ENCODE measurements at regions not wholly inside any gene's neighbourhood (a gene's known extent, or its start where the extent isn't known, plus 50 kb on each side); places are given as distances from the start of the nearest gene placed in this dataset.

DNA sequence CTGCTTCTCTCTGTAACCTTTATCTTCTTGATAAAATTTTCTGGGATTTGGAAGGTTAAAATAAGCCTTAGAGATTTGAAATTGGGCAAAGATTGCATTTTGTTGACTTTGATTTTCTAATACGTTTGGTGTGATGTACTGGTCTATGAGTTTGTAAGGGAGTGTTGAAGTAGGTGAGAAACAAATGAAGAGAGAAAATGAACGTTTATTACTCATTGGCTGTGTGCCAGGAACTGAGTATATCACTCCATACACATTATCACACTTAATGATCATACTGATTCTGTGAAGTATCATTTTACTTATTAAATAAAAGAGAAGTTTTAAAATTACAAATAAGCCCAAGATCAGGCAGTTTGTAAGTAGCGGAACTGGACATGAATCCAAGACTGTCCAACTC is 795.1 kb upstream of the ZEB2 start:
- no peak for DNase-seq (ENCODE audit: low read depth)
- no peak overlapping the region for H3K4me3 ChIP-seq (ENCODE audit: low read length)
- TF ChIP-seq, protein P1, sequence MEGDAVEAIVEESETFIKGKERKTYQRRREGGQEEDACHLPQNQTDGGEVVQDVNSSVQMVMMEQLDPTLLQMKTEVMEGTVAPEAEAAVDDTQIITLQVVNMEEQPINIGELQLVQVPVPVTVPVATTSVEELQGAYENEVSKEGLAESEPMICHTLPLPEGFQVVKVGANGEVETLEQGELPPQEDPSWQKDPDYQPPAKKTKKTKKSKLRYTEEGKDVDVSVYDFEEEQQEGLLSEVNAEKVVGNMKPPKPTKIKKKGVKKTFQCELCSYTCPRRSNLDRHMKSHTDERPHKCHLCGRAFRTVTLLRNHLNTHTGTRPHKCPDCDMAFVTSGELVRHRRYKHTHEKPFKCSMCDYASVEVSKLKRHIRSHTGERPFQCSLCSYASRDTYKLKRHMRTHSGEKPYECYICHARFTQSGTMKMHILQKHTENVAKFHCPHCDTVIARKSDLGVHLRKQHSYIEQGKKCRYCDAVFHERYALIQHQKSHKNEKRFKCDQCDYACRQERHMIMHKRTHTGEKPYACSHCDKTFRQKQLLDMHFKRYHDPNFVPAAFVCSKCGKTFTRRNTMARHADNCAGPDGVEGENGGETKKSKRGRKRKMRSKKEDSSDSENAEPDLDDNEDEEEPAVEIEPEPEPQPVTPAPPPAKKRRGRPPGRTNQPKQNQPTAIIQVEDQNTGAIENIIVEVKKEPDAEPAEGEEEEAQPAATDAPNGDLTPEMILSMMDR (conservative IDR thresholded peaks at IDR 0.05; ENCODE audit: low read depth, low read length): no peak

DNA sequence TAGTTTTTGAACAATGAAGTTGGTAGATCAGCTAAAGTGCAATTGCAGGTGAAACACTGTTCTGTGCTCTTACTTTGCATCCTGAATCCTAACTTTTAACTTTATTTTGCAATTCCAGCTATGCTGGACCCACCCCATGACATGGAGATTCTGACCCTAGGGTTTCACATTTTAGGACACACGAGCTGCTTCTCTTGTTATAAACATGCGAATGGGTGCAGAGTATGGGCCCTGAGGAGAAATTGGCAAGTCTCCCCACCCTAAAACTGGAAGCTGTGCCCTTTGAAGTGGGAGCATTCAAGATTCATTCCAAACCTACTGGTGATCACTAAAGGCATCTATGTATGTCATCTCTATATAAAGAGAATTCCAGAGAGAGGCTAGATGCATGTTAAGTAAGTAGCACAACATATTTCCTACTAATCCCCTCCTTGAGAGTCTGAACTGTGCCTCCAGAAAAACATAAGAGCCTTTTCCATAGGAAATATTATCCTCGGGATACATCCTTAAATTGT is 794.3 kb upstream of the ZEB2 start:
- DNase-seq (ENCODE audit: low read depth): no peak
- no peak overlapping the region for H3K4me3 ChIP-seq (ENCODE audit: low read length)
- TF ChIP-seq, protein P1 (conservative IDR thresholded peaks at IDR 0.05; ENCODE audit: low read depth, low read length): no peak

DNA sequence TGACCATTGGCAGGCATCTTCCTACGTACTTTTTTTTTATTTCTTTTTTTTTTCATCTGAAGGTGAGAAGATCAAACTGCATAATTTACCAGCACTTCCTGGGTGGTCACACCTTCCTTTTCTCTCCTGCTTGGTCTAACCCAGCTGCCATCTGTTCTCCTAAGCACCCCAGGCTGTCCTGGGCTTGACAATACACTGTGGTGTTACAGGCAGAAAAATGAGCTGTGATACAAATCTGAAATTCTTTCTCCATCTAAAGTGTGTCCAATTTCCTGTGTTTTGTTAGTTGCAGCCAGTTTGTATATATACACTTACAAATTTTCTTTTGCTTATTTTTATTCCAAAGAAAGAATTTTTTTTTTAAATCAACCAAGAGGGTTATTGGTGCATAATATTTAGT is 786.0 kb upstream of the ZEB2 start:
- no peak for DNase-seq (ENCODE audit: low read depth)
- no peak overlapping the region for H3K4me3 ChIP-seq (ENCODE audit: low read length)
- TF ChIP-seq, protein P1 (conservative IDR thresholded peaks at IDR 0.05; ENCODE audit: low read depth, low read length): no peak

DNA sequence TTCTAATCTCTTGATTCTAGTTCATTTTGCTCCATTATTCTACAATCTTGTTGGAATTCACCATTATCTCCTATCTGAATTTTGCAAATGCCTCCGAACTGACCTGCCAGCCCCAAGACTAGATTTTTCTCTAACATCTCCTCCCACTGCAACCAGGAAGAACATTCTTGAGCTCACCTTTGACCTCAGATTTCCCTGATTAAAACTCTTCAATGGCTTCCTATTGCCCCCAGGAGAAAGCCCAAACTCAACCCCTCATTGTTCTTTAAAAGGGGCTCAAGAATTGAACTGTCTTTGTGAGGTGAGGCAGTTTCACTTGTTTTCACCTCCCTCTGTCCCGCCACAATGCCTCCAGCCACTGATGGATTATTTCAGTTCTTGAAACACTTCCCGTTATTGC is 784.6 kb upstream of the ZEB2 start:
- TF ChIP-seq, protein P1 (conservative IDR thresholded peaks at IDR 0.05; ENCODE audit: low read depth, low read length): no peak
- H3K4me3 ChIP-seq (ENCODE audit: low read length): no peak overlapping the region
- DNase-seq (ENCODE audit: low read depth): no peak

DNA sequence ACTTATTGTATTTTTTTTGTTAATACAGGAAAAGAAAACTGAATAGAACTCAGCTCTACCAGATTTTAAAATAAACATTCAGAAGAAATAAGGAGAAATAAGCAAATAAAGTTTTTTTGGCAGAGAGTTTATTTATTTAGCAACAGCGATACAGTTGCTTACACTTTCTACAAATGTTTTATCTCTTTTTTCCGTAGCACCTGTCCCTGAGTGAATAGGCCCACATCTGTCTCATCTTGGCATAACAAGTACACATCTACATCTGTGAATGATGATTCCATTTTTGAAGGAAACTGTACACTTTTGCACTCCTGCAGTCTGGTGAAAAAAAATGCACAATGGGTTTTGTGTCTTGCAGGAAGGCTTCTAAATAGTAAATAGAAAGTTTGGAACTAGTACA is 783.6 kb upstream of the ZEB2 start:
- no peak for DNase-seq (ENCODE audit: low read depth)
- H3K4me3 ChIP-seq (ENCODE audit: low read length): no peak overlapping the region
- TF ChIP-seq, protein P1 (conservative IDR thresholded peaks at IDR 0.05; ENCODE audit: low read depth, low read length): no peak

DNA sequence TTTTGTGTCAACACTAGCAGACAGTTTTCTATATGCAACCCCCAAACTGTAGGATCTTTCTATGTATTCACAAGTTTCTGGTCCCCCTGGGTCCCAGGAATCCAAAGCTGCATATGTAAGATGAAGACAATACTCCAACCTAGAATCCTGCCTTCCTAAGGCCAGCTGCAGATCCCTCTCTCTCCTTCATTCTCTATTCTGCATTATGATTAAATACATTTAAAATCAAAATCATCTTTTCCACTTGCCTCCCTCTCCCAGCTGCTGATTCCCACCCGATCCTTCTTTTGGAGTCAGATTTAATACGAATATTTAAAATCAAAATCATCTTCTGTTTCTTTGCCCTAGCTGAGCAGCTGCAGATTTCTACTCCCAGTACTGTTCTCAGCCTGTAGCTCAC is 783.0 kb upstream of the ZEB2 start:
- no peak for DNase-seq (ENCODE audit: low read depth)
- TF ChIP-seq, protein P1 (conservative IDR thresholded peaks at IDR 0.05; ENCODE audit: low read depth, low read length): no peak
- no peak overlapping the region for H3K4me3 ChIP-seq (ENCODE audit: low read length)

DNA sequence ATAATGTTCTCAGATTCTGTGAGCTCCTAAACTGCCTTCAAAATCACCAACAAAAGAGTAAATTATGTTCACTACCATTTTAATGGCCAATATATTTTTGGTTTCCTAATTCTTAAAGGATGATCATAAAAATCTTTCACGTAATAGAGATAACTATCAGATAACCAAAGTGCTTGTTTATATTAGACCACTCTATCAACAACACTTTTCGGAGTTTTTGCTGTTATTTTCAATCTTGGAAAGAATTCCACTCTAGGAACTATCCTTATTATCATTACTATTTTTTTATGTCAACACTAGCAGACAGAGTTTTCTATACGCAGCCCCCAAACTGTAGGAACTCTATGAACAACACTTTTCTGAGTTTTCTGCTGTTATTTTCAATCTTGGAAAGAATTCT is 782.5 kb upstream of the ZEB2 start:
- no peak overlapping the region for H3K4me3 ChIP-seq (ENCODE audit: low read length)
- TF ChIP-seq, protein P1 (conservative IDR thresholded peaks at IDR 0.05; ENCODE audit: low read depth, low read length): no peak
- DNase-seq (ENCODE audit: low read depth): no peak
